SK-N-SH (cell line): ENCODE measurements at regions not wholly inside any gene's neighbourhood (a gene's known extent, or its start where the extent isn't known, plus 50 kb on each side); places are given as distances from the start of the nearest gene placed in this dataset.

Experiments
- CHD2 ChIP-seq: fragments of 150-350 bp; IDR thresholded peaks from 2 replicates; pipeline ENCODE4 v1.6.1; 2018; ENCODE audit warnings: low read length; ENCODE audit not compliant: partially characterized antibody
- ELF1 ChIP-seq: IDR thresholded peaks from 2 replicates; pipeline ENCODE4 v1.4.0; 2012
- EP300 ChIP-seq, 2 experiments: IDR thresholded peaks; 2 replicates each; pipeline versions ENCODE4 v1.4.0 to v1.6.1; 2012; ENCODE audit warnings: borderline replicate concordance in 1 of 2, low read depth in 1 of 2, low read length in 1 of 2
- RAD21 ChIP-seq: IDR thresholded peaks from 2 replicates; pipeline ENCODE4 v1.6.1; 2012; ENCODE audit warnings: mild to moderate bottlenecking, low read length
- RCOR1 ChIP-seq: fragments of 150-350 bp; IDR thresholded peaks from 2 replicates; pipeline ENCODE4 v1.6.1; 2017; ENCODE audit warnings: antibody characterized with exemption, low read length
- SIN3A ChIP-seq: IDR thresholded peaks from 2 replicates; pipeline ENCODE4 v1.6.1; 2012; ENCODE audit warnings: low read depth, mild to moderate bottlenecking, low read length, moderate library complexity, borderline replicate concordance
- TF ChIP-seq, protein P1 (sequence below): fragments of 200-600 bp; sonication (generic); IDR thresholded peaks from 2 replicates; pipeline ENCODE4 v1.6.1; 2017; ENCODE audit warnings: antibody characterized with exemption, mild to moderate bottlenecking, moderate library complexity
- TF ChIP-seq, protein P2 (sequence below): fragments of 150-350 bp; IDR thresholded peaks from 2 replicates; pipeline ENCODE4 v1.6.1; 2017; ENCODE audit warnings: antibody characterized with exemption, low read length, low read depth, borderline replicate concordance

DNA sequence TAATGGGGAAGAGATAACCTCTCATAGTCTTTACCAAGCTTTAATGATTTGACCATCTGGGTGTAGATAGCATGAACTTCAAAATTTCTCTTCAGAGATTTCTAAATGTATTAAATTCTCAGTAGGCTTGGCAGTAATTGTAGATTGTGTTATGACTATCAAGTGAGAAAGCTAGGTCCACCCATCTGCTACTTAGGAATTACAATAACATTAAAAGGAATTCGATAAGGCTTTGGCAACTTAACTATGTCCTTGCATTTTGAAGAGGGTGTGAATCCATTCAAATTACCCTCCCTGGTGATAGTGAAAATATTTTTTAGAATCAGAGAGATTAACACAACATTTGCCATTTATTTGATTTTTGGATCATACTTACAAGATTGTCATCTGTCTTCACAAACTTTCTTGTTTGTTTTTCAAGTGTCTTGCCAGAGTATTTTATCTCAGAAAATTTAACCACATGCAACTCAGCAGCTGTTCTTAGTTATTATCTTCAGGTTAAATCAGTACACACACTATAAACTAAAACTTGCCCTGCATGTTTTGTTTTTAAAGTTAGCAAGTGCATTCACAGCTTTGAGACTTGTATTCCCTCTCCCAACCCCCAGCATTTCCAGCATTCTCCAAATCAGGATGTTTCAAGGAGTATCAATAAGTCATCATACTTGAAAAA is 69.6 kb upstream of the COL8A1 start:
- no peak for TF ChIP-seq SIN3A
- no peak for TF ChIP-seq CHD2
- TF ChIP-seq, protein P1, sequence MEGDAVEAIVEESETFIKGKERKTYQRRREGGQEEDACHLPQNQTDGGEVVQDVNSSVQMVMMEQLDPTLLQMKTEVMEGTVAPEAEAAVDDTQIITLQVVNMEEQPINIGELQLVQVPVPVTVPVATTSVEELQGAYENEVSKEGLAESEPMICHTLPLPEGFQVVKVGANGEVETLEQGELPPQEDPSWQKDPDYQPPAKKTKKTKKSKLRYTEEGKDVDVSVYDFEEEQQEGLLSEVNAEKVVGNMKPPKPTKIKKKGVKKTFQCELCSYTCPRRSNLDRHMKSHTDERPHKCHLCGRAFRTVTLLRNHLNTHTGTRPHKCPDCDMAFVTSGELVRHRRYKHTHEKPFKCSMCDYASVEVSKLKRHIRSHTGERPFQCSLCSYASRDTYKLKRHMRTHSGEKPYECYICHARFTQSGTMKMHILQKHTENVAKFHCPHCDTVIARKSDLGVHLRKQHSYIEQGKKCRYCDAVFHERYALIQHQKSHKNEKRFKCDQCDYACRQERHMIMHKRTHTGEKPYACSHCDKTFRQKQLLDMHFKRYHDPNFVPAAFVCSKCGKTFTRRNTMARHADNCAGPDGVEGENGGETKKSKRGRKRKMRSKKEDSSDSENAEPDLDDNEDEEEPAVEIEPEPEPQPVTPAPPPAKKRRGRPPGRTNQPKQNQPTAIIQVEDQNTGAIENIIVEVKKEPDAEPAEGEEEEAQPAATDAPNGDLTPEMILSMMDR, result no peak
- TF ChIP-seq EP300 (IDR thresholded peaks at IDR 0.05; ENCODE audit: borderline replicate concordance in 1 of 2, low read depth in 1 of 2, low read length in 1 of 2), result no peak
- no peak for TF ChIP-seq ELF1
- TF ChIP-seq, protein P2, sequence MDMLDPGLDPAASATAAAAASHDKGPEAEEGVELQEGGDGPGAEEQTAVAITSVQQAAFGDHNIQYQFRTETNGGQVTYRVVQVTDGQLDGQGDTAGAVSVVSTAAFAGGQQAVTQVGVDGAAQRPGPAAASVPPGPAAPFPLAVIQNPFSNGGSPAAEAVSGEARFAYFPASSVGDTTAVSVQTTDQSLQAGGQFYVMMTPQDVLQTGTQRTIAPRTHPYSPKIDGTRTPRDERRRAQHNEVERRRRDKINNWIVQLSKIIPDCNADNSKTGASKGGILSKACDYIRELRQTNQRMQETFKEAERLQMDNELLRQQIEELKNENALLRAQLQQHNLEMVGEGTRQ, result no peak
- no peak for TF ChIP-seq RAD21
- TF ChIP-seq RCOR1, result no peak
